ENCODE measurements at regions not wholly inside any gene's neighbourhood (a gene's known extent, or its start where the extent isn't known, plus 50 kb on each side); places are given as distances from the start of the nearest gene placed in this dataset.

- FAIRE-seq (no peak), DNase-seq (ENCODE audit: low read depth) (peak; percentile 39)
- no peak for TF ChIP-seq CTCF (IDR thresholded peaks at IDR 0.05; ENCODE audit: insufficient read depth, low read length, severe bottlenecking)
- Histone ChIP-seq H3K36me3 (ENCODE audit: control insufficient read depth, insufficient read depth, low read length) (no peaks in the 10 kb centered on the region), H3K4me3 (ENCODE audit: low read depth, low read length) (no peak overlapping the region), H3K27me3 (ENCODE audit: control insufficient read depth, insufficient read depth, low read length) (peaks cover 2% of the 10 kb centered on the region)
These were observed 276.3 kb upstream of the PARD3B start for GRCh38 chr2:204268971-204269370.

- Histone ChIP-seq H3K36me3 (ENCODE audit: control insufficient read depth, insufficient read depth, low read length) (no peaks in the 10 kb centered on the region), H3K4me3 (ENCODE audit: low read depth, low read length) (no peak overlapping the region), H3K27me3 (ENCODE audit: control insufficient read depth, insufficient read depth, low read length) (no peaks in the 10 kb centered on the region)
- no peak for FAIRE-seq
- DNase-seq (ENCODE audit: low read depth), result no peak
- TF ChIP-seq CTCF (IDR thresholded peaks at IDR 0.05; ENCODE audit: insufficient read depth, low read length, severe bottlenecking), result no peak
These were observed 273.2 kb upstream of the PARD3B start for GRCh38 chr2:204272089-204272488.

- Histone ChIP-seq H3K36me3 (ENCODE audit: control insufficient read depth, insufficient read depth, low read length) (no peaks in the 10 kb centered on the region), H3K4me3 (ENCODE audit: low read depth, low read length) (no peak overlapping the region), H3K27me3 (ENCODE audit: control insufficient read depth, insufficient read depth, low read length) (no peaks in the 10 kb centered on the region)
- TF ChIP-seq CTCF (IDR thresholded peaks at IDR 0.05; ENCODE audit: insufficient read depth, low read length, severe bottlenecking), result no peak
- no peak for FAIRE-seq
- no peak for DNase-seq (ENCODE audit: low read depth)
These were observed 272.5 kb upstream of the PARD3B start for GRCh38 chr2:204272610-204273287.

GRCh38 chr2:204274429-204274828, 270.8 kb upstream of the PARD3B start:
- Histone ChIP-seq H3K36me3 (ENCODE audit: control insufficient read depth, insufficient read depth, low read length) (no peaks in the 10 kb centered on the region), H3K4me3 (ENCODE audit: low read depth, low read length) (no peak overlapping the region), H3K27me3 (ENCODE audit: control insufficient read depth, insufficient read depth, low read length) (no peaks in the 10 kb centered on the region)
- FAIRE-seq (no peak), DNase-seq (ENCODE audit: low read depth) (no peak)
- TF ChIP-seq CTCF (IDR thresholded peaks at IDR 0.05; ENCODE audit: insufficient read depth, low read length, severe bottlenecking), result no peak

- no peak overlapping the region for H3K4me3 ChIP-seq (ENCODE audit: low read depth, low read length)
- no peaks in the 10 kb centered on the region for H3K27me3 ChIP-seq (ENCODE audit: control insufficient read depth, insufficient read depth, low read length)
- no peaks in the 10 kb centered on the region for H3K36me3 ChIP-seq (ENCODE audit: control insufficient read depth, insufficient read depth, low read length)
- FAIRE-seq (no peak), DNase-seq (ENCODE audit: low read depth) (no peak)
- TF ChIP-seq CTCF (IDR thresholded peaks at IDR 0.05; ENCODE audit: insufficient read depth, low read length, severe bottlenecking), result no peak
These were observed 270.3 kb upstream of the PARD3B start for GRCh38 chr2:204274991-204275390.

GRCh38 chr2:204277226-204277625, 268.0 kb upstream of the PARD3B start:
- FAIRE-seq, result no peak
- Histone ChIP-seq H3K36me3 (ENCODE audit: control insufficient read depth, insufficient read depth, low read length) (no peaks in the 10 kb centered on the region), H3K27me3 (ENCODE audit: control insufficient read depth, insufficient read depth, low read length) (peaks cover 1% of the 10 kb centered on the region), H3K4me3 (ENCODE audit: low read depth, low read length) (no peak overlapping the region)
- DNase-seq (ENCODE audit: low read depth), result no peak
- TF ChIP-seq CTCF (IDR thresholded peaks at IDR 0.05; ENCODE audit: insufficient read depth, low read length, severe bottlenecking), result no peak
